Right atrium auricular region (tissue), 2 donors: ENCODE measurements at regions not wholly inside any gene's neighbourhood (a gene's known extent, or its start where the extent isn't known, plus 50 kb on each side); places are given as distances from the start of the nearest gene placed in this dataset.

Experiments
- DNase-seq: peaks from one replicate; pipeline ENCODE4 v3.0.0-alpha.2; 2019; ENCODE audit warnings: low spot score
- H3K27ac ChIP-seq, 2 donors: fragments of 200-600 bp; sonication (generic); 1 replicate in 1 of 2; 2 replicates in 1 of 2; pipeline ENCODE4 v1.5.1; 2016 to 2019
- H3K27me3 ChIP-seq, 2 donors: fragments of 200-600 bp; sonication (generic); one replicate each; pipeline versions ENCODE4 v1.5.1 to v1.6.0; 2017 to 2019
- H3K36me3 ChIP-seq: fragments of 200-600 bp; sonication (generic); one replicate; pipeline ENCODE4 v1.5.1; 2016
- H3K4me1 ChIP-seq, 2 donors: fragments of 200-600 bp; sonication (generic); one replicate each; pipeline versions ENCODE4 v1.5.1 to v1.6.0; 2017 to 2019
- H3K4me3 ChIP-seq, 2 donors: fragments of 200-600 bp; sonication (generic); 1 replicate in 1 of 2; 2 replicates in 1 of 2; pipeline ENCODE4 v1.5.1; 2017 to 2019; ENCODE audit warnings: mild to moderate bottlenecking in 1 of 2, moderate library complexity in 1 of 2
- H3K9me3 ChIP-seq, 2 donors: fragments of 200-600 bp; sonication (generic); one replicate each; pipeline ENCODE4 v1.5.1; 2019
- CTCF ChIP-seq, 2 donors: fragments of 200-600 bp; sonication (generic); IDR thresholded peaks; one replicate each; pipeline ENCODE4 v1.5.1; 2019; ENCODE audit warnings: antibody characterized with exemption in 2 of 2

- no peaks in the 10 kb centered on the region for H3K9me3 ChIP-seq
- no peaks in the 10 kb centered on the region for H3K27me3 ChIP-seq
- no peaks in the 10 kb centered on the region for H3K36me3 ChIP-seq
- TF ChIP-seq CTCF (IDR thresholded peaks at IDR 0.05) = no peak
- H3K27ac ChIP-seq = no peak overlapping the region
- H3K4me1 ChIP-seq = no peaks in the 10 kb centered on the region
- no peak overlapping the region for H3K4me3 ChIP-seq
- DNase-seq = no peak
Measured at GRCh38 chr1:87274851-87275250, 53.8 kb upstream of the LMO4 start.

DNA sequence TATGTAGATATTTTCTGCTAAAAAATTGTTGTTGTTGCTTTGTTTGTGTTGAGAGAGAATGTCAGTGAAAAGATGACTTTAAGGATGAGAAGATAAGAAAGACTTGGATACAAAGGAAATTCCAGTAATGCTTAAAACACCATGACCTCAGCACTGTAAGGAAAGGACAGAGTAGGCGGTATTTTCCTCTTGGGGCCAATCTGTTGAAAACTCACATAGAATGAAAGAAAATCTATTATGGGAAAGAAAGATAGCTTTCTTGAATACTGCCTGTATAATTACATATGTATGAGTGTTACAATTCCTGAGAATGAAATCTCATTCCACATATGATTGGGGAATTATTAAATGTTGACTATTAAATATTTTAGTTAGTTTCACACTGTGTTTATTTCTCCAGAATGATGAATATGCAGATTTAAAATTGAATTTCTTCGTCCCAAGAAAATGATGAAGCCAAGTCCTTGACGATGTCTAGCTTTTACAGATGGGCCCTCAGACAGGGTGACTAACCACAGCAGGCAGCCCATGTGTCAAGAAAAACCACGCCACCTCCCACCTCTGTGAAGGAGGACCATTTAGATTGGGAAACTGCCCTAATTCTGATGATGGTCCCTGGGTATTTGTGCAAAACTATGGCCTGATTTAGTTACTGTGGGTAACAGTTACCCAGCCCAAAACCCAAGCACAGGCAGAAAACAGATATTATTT is 49.7 kb upstream of the LMO4 start:
- no peak for TF ChIP-seq CTCF (IDR thresholded peaks at IDR 0.05)
- H3K36me3 ChIP-seq = no peaks in the 10 kb centered on the region
- H3K27ac ChIP-seq = peak overlapping the region; percentile 31 to 58
- no peaks in the 10 kb centered on the region for H3K9me3 ChIP-seq
- no peaks in the 10 kb centered on the region for H3K27me3 ChIP-seq
- peak; percentile 76 for DNase-seq
- no peak overlapping the region for H3K4me3 ChIP-seq
- no peaks in the 10 kb centered on the region for H3K4me1 ChIP-seq
